ENCODE measurements at regions not wholly inside any gene's neighbourhood (a gene's known extent, or its start where the extent isn't known, plus 50 kb on each side); places are given as distances from the start of the nearest gene placed in this dataset.

GRCh38 chr2:118535818-118536212, 311.6 kb downstream of the EN1 start:
- no peaks in the 10 kb centered on the region for H4K20me1 ChIP-seq (ENCODE audit: insufficient read depth)
- H3K9ac ChIP-seq: no peak overlapping the region
- H3F3A ChIP-seq (replicated peaks; ENCODE audit: insufficient read depth): no peaks in the 10 kb centered on the region
- H3K27me3 ChIP-seq (ENCODE audit: insufficient read depth): no peaks in the 10 kb centered on the region; the same call in 1 of the 2 replicates
- H3K4me3 ChIP-seq (ENCODE audit: low read depth in 2 of 2, low read length in 1 of 2): no peak overlapping the region
- H3K9me3 ChIP-seq: no peaks in the 10 kb centered on the region
- POLR2A ChIA-PET: no interaction called here
- CTCF ChIA-PET: interaction anchor here (1.6 kb wide), 1 partner anchor 12 kb away, joined by 4 read pairs; no protein-coding TSS in a partner anchor
- no peak overlapping the region for H3K4me2 ChIP-seq
- no peaks in the 10 kb centered on the region for H3K79me2 ChIP-seq (ENCODE audit: insufficient read depth)
- no peak for TF ChIP-seq TEAD4 (IDR thresholded peaks at IDR 0.05; ENCODE audit: borderline replicate concordance, insufficient read depth)
- no peak for TF ChIP-seq TAF1 (IDR thresholded peaks at IDR 0.05; ENCODE audit: borderline replicate concordance, low read depth, low read length)
- no peak for TF ChIP-seq FOSL2 (IDR thresholded peaks at IDR 0.05; ENCODE audit: borderline replicate concordance, low read depth)
- no peak for TF ChIP-seq MXI1 (IDR thresholded peaks at IDR 0.05; ENCODE audit: low read depth, low read length)
- TF ChIP-seq MEF2A (IDR thresholded peaks at IDR 0.05; ENCODE audit: borderline replicate concordance, low read depth): no peak
- TF ChIP-seq EZH2phosphoT487 (IDR thresholded peaks at IDR 0.05; ENCODE audit: borderline replicate concordance, low read depth): no peak
- no peaks in the 10 kb centered on the region for H3K4me1 ChIP-seq (ENCODE audit: control insufficient read depth in 1 of 2, insufficient read depth in 2 of 2, low read depth in 1 of 2, low read length in 1 of 2)
- no peak overlapping the region for H3K27ac ChIP-seq (ENCODE audit: low read depth in 2 of 2, low read length in 1 of 2)
- 31% methylated on average over 3 of the region's 3 CpGs for WGBS (ENCODE audit: low lambda C conversion rate)
- no peaks in the 10 kb centered on the region for H3K36me3 ChIP-seq (replicated peaks in 1 of 2; ENCODE audit: control insufficient read depth in 1 of 2, insufficient read depth in 2 of 2, low read length in 1 of 2)
- no peak overlapping the region for H2AFZ ChIP-seq (ENCODE audit: low read depth)
- H3K9me2 ChIP-seq: no peaks in the 10 kb centered on the region
- DNase-seq: no peak

GRCh38 chr2:118535171-118535817, 312.2 kb downstream of the EN1 start:
- ChIA-PET POLR2A (no interaction called here), CTCF (interaction anchor here (1.6 kb wide), 1 partner anchor 11 kb away, joined by 4 read pairs; no protein-coding TSS in a partner anchor)
- Histone ChIP-seq H3K27ac (ENCODE audit: low read depth in 2 of 2, low read length in 1 of 2) (no peak overlapping the region), H3K4me1 (ENCODE audit: control insufficient read depth in 1 of 2, insufficient read depth in 2 of 2, low read depth in 1 of 2, low read length in 1 of 2) (no peaks in the 10 kb centered on the region), H3K9ac (no peak overlapping the region), H3F3A (replicated peaks; ENCODE audit: insufficient read depth) (no peaks in the 10 kb centered on the region), H3K4me2 (no peak overlapping the region), H3K27me3 (ENCODE audit: insufficient read depth) (no peaks in the 10 kb centered on the region; the same call in 1 of the 2 replicates), H3K79me2 (ENCODE audit: insufficient read depth) (no peaks in the 10 kb centered on the region), H3K9me2 (no peaks in the 10 kb centered on the region), H3K9me3 (no peaks in the 10 kb centered on the region), H2AFZ (ENCODE audit: low read depth) (no peak overlapping the region), H3K4me3 (ENCODE audit: low read depth in 2 of 2, low read length in 1 of 2) (no peak overlapping the region), H4K20me1 (ENCODE audit: insufficient read depth) (no peaks in the 10 kb centered on the region), H3K36me3 (replicated peaks in 1 of 2; ENCODE audit: control insufficient read depth in 1 of 2, insufficient read depth in 2 of 2, low read length in 1 of 2) (no peaks in the 10 kb centered on the region)
- TF ChIP-seq NRF1 (IDR thresholded peaks at IDR 0.05; ENCODE audit: low read depth, low read length) (no peak), GATA2 (CRISPR knock-in tag; IDR thresholded peaks at IDR 0.05) (no peak), NFIC (IDR thresholded peaks at IDR 0.05; ENCODE audit: borderline replicate concordance) (no peak), POLR2AphosphoS5 (IDR thresholded peaks at IDR 0.05; ENCODE audit: low read depth, low read length) (no peak), RCOR1 (IDR thresholded peaks at IDR 0.05; ENCODE audit: low read length) (no peak), USF1 (IDR thresholded peaks at IDR 0.05; ENCODE audit: borderline replicate concordance, low read depth) (no peak), FOSL2 (IDR thresholded peaks at IDR 0.05; ENCODE audit: borderline replicate concordance, low read depth) (no peak), SIN3A (IDR thresholded peaks at IDR 0.05; ENCODE audit: borderline replicate concordance, low read depth, low read length) (no peak), RAD21 (IDR thresholded peaks at IDR 0.05; ENCODE audit: low read length) (no peak), REST (IDR thresholded peaks at IDR 0.05; ENCODE audit: low read depth, low read length) (no peak), FOXM1 (IDR thresholded peaks at IDR 0.05; ENCODE audit: low read depth) (no peak), USF2 (IDR thresholded peaks at IDR 0.05; ENCODE audit: borderline replicate concordance, low read depth, low read length) (no peak), TAF1 (IDR thresholded peaks at IDR 0.05; ENCODE audit: borderline replicate concordance, low read depth, low read length) (no peak), RXRA (IDR thresholded peaks at IDR 0.05; ENCODE audit: borderline replicate concordance, low read depth) (no peak)
- DNase-seq: no peak
- WGBS (ENCODE audit: low lambda C conversion rate): 2% methylated on average over 6 of the region's 7 CpGs
